Liver (tissue), 3 donors: ENCODE measurements at regions not wholly inside any gene's neighbourhood (a gene's known extent, or its start where the extent isn't known, plus 50 kb on each side); places are given as distances from the start of the nearest gene placed in this dataset.

Experiments used
- EGR1 ChIP-seq, 2 donors: IDR thresholded peaks; 2 replicates each; pipeline ENCODE4 v1.6.1; 2016 to 2018; ENCODE audit warnings: antibody characterized with exemption in 2 of 2, low read depth in 2 of 2
- FOXA1 ChIP-seq: IDR thresholded peaks from 2 replicates; pipeline ENCODE4 v1.6.1; 2016; ENCODE audit warnings: antibody characterized with exemption
- HNF4A ChIP-seq, 2 donors: conservative IDR thresholded peaks; 2 replicates each; pipeline ENCODE4 v1.6.1; 2016; ENCODE audit warnings: antibody characterized with exemption in 2 of 2, mild to moderate bottlenecking in 2 of 2
- JUND ChIP-seq, 2 donors: IDR thresholded peaks; 2 replicates each; pipeline ENCODE4 v1.6.1; 2016; ENCODE audit warnings: antibody characterized with exemption in 2 of 2
- MAX ChIP-seq: IDR thresholded peaks from 2 replicates; pipeline ENCODE4 v1.6.1; 2016; ENCODE audit warnings: antibody characterized with exemption
- RAD21 ChIP-seq, 2 donors: IDR thresholded peaks; 2 replicates each; pipeline ENCODE4 v1.6.1; 2016; ENCODE audit warnings: antibody characterized with exemption in 2 of 2, mild to moderate bottlenecking in 2 of 2
- RXRA ChIP-seq, 2 donors: IDR thresholded peaks; 2 replicates each; pipeline ENCODE4 v1.6.1; 2017 to 2018; ENCODE audit warnings: antibody characterized with exemption in 2 of 2, mild to moderate bottlenecking in 1 of 2
- SP1 ChIP-seq: IDR thresholded peaks from 2 replicates; pipeline ENCODE4 v1.6.1; 2018; ENCODE audit warnings: antibody characterized with exemption, mild to moderate bottlenecking
- ZBTB33 ChIP-seq: IDR thresholded peaks from 2 replicates; pipeline ENCODE4 v1.6.1; 2016; ENCODE audit warnings: antibody characterized with exemption
- TF ChIP-seq, protein P1 (sequence below): fragments of 150-350 bp; IDR thresholded peaks from 2 replicates; pipeline ENCODE4 v1.5.1; 2017; ENCODE audit warnings: improper control_type of control experiment, low read depth, low read length; ENCODE audit not compliant: missing input control
- TF ChIP-seq, protein P2 (sequence below): IDR thresholded peaks from 2 replicates; pipeline ENCODE4 v1.6.1; 2016; ENCODE audit warnings: antibody characterized with exemption, mild to moderate bottlenecking
- donor health status: healthy.
- donor health status: healthy.

GRCh38 chr11:46216765-46217089, 60.7 kb upstream of the CREB3L1 start:
- no peak for TF ChIP-seq RAD21 (IDR thresholded peaks at IDR 0.05)
- TF ChIP-seq, protein P1, sequence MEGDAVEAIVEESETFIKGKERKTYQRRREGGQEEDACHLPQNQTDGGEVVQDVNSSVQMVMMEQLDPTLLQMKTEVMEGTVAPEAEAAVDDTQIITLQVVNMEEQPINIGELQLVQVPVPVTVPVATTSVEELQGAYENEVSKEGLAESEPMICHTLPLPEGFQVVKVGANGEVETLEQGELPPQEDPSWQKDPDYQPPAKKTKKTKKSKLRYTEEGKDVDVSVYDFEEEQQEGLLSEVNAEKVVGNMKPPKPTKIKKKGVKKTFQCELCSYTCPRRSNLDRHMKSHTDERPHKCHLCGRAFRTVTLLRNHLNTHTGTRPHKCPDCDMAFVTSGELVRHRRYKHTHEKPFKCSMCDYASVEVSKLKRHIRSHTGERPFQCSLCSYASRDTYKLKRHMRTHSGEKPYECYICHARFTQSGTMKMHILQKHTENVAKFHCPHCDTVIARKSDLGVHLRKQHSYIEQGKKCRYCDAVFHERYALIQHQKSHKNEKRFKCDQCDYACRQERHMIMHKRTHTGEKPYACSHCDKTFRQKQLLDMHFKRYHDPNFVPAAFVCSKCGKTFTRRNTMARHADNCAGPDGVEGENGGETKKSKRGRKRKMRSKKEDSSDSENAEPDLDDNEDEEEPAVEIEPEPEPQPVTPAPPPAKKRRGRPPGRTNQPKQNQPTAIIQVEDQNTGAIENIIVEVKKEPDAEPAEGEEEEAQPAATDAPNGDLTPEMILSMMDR, result no peak
- TF ChIP-seq MAX, result no peak
- no peak for TF ChIP-seq SP1
- TF ChIP-seq EGR1 (IDR thresholded peaks at IDR 0.05; ENCODE audit: low read depth in 2 of 2), result no peak
- TF ChIP-seq FOXA1, result no peak
- TF ChIP-seq, protein P2, sequence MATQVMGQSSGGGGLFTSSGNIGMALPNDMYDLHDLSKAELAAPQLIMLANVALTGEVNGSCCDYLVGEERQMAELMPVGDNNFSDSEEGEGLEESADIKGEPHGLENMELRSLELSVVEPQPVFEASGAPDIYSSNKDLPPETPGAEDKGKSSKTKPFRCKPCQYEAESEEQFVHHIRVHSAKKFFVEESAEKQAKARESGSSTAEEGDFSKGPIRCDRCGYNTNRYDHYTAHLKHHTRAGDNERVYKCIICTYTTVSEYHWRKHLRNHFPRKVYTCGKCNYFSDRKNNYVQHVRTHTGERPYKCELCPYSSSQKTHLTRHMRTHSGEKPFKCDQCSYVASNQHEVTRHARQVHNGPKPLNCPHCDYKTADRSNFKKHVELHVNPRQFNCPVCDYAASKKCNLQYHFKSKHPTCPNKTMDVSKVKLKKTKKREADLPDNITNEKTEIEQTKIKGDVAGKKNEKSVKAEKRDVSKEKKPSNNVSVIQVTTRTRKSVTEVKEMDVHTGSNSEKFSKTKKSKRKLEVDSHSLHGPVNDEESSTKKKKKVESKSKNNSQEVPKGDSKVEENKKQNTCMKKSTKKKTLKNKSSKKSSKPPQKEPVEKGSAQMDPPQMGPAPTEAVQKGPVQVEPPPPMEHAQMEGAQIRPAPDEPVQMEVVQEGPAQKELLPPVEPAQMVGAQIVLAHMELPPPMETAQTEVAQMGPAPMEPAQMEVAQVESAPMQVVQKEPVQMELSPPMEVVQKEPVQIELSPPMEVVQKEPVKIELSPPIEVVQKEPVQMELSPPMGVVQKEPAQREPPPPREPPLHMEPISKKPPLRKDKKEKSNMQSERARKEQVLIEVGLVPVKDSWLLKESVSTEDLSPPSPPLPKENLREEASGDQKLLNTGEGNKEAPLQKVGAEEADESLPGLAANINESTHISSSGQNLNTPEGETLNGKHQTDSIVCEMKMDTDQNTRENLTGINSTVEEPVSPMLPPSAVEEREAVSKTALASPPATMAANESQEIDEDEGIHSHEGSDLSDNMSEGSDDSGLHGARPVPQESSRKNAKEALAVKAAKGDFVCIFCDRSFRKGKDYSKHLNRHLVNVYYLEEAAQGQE, result no peak
- no peak for TF ChIP-seq RXRA (IDR thresholded peaks at IDR 0.05)
- no peak for TF ChIP-seq HNF4A (conservative IDR thresholded peaks at IDR 0.05)
- TF ChIP-seq ZBTB33, result no peak
- no peak for TF ChIP-seq JUND (IDR thresholded peaks at IDR 0.05)
